SJSA1 (cell line): ENCODE measurements at regions not wholly inside any gene's neighbourhood (a gene's known extent, or its start where the extent isn't known, plus 50 kb on each side); places are given as distances from the start of the nearest gene placed in this dataset.
"Not testable (repeated sequence)": the region's sequence is repeated elsewhere in the genome, so short reads cannot be mapped to it uniquely, and the experiment has no call there.

Experiments
- DNase-seq, 2 experiments: peaks; one replicate each; pipeline ENCODE4 v3.0.0-alpha.2; 2015 to 2020; ENCODE audit warnings: low spot score in 2 of 2, low read depth in 1 of 2
- H3K27ac ChIP-seq: fragments of 250-450 bp; sonication (Bioruptor Pico); 2 replicates; pipeline ENCODE4 v1.5.1; 2020; ENCODE audit warnings: mild to moderate bottlenecking, moderate library complexity
- H3K27me3 ChIP-seq: fragments of 250-450 bp; sonication (Bioruptor Pico); replicated peaks from 2 replicates; pipeline ENCODE4 v1.5.1; 2020; ENCODE audit warnings: mild to moderate bottlenecking, moderate library complexity
- H3K36me3 ChIP-seq: fragments of 250-450 bp; sonication (Bioruptor Pico); 2 replicates; pipeline ENCODE4 v1.5.1; 2020; ENCODE audit warnings: mild to moderate bottlenecking
- H3K4me1 ChIP-seq: fragments of 250-450 bp; sonication (Bioruptor Pico); replicated peaks from 2 replicates; pipeline ENCODE4 v1.6.1; 2021; ENCODE audit warnings: mild to moderate bottlenecking
- H3K4me3 ChIP-seq: fragments of 250-450 bp; sonication (Bioruptor Pico); 2 replicates; pipeline ENCODE4 v1.5.1; 2020; ENCODE audit warnings: mild to moderate bottlenecking
- H3K9me3 ChIP-seq: fragments of 250-450 bp; sonication (Bioruptor Pico); replicated peaks from 2 replicates; pipeline ENCODE4 v1.5.1; 2020; ENCODE audit warnings: mild to moderate bottlenecking

- H3K4me3 ChIP-seq = no peak overlapping the region
- no peak for DNase-seq
- no peak overlapping the region for H3K27ac ChIP-seq
- 0 out of 2 replicates have a peak, but pooled peaks cover 3% of the 10 kb centered on the region for H3K9me3 ChIP-seq
- no peaks in the 10 kb centered on the region for H3K4me1 ChIP-seq
- H3K27me3 ChIP-seq = no peaks in the 10 kb centered on the region
- no peaks in the 10 kb centered on the region for H3K36me3 ChIP-seq
Measured at GRCh38 chr3:75380276-75380771, 283.8 kb upstream of the FRG2C start.

- not testable (repeated sequence) for H3K4me3 ChIP-seq
Measured at GRCh38 chr3:75384016-75384415, 280.1 kb upstream of the FRG2C start.

GRCh38 chr3:75388486-75389124 is 275.5 kb upstream of the FRG2C start:
- DNase-seq, H3K36me3 ChIP-seq, H3K27me3 ChIP-seq, H3K4me3 ChIP-seq, H3K27ac ChIP-seq, H3K9me3 ChIP-seq, H3K4me1 ChIP-seq: not testable (repeated sequence)

More at GRCh38 chr3:75384016-75384415, 280.1 kb upstream of the FRG2C start:
- H3K4me1 ChIP-seq, H3K27me3 ChIP-seq, DNase-seq, H3K9me3 ChIP-seq, H3K27ac ChIP-seq, H3K36me3 ChIP-seq: not testable (repeated sequence)

- H3K27ac ChIP-seq, H3K36me3 ChIP-seq, DNase-seq, H3K27me3 ChIP-seq, H3K4me3 ChIP-seq, H3K9me3 ChIP-seq, H3K4me1 ChIP-seq: not testable (repeated sequence)
Measured at GRCh38 chr3:75393288-75393694, 270.8 kb upstream of the FRG2C start.

GRCh38 chr3:75394102-75394501 is 270.0 kb upstream of the FRG2C start:
- H3K27me3 ChIP-seq, DNase-seq, H3K4me3 ChIP-seq, H3K27ac ChIP-seq, H3K4me1 ChIP-seq, H3K9me3 ChIP-seq, H3K36me3 ChIP-seq: not testable (repeated sequence)

- H3K27me3 ChIP-seq, H3K9me3 ChIP-seq, H3K27ac ChIP-seq, H3K36me3 ChIP-seq, H3K4me1 ChIP-seq, H3K4me3 ChIP-seq, DNase-seq: not testable (repeated sequence)
Measured at GRCh38 chr3:75394562-75395360, 269.4 kb upstream of the FRG2C start.

GRCh38 chr3:75395580-75396315 is 268.4 kb upstream of the FRG2C start:
- H3K27me3 ChIP-seq = no peaks in the 10 kb centered on the region
- no peak overlapping the region for H3K4me3 ChIP-seq
- no peaks in the 10 kb centered on the region for H3K4me1 ChIP-seq
- no peak for DNase-seq
- H3K36me3 ChIP-seq = no peaks in the 10 kb centered on the region
- no peaks in the 10 kb centered on the region for H3K9me3 ChIP-seq
- H3K27ac ChIP-seq = no peak overlapping the region

- Histone ChIP-seq H3K4me1 (no peaks in the 10 kb centered on the region), H3K27ac (no peak overlapping the region), H3K27me3 (no peaks in the 10 kb centered on the region), H3K4me3 (no peak overlapping the region), H3K36me3 (no peaks in the 10 kb centered on the region), H3K9me3 (no peaks in the 10 kb centered on the region)
- no peak for DNase-seq
Measured at GRCh38 chr3:75396316-75396802, 267.8 kb upstream of the FRG2C start.

- DNase-seq, H3K9me3 ChIP-seq, H3K4me1 ChIP-seq, H3K27me3 ChIP-seq, H3K4me3 ChIP-seq, H3K27ac ChIP-seq, H3K36me3 ChIP-seq: not testable (repeated sequence)
Measured at GRCh38 chr3:75397486-75397885, 266.6 kb upstream of the FRG2C start.

GRCh38 chr3:75422101-75422945 is 241.8 kb upstream of the FRG2C start:
- H3K36me3 ChIP-seq, H3K27me3 ChIP-seq, H3K27ac ChIP-seq, H3K4me3 ChIP-seq, DNase-seq, H3K9me3 ChIP-seq, H3K4me1 ChIP-seq: not testable (repeated sequence)

GRCh38 chr3:75425379-75425778 is 238.7 kb upstream of the FRG2C start:
- not testable (repeated sequence) for H3K4me3 ChIP-seq, H3K27ac ChIP-seq, H3K36me3 ChIP-seq, H3K4me1 ChIP-seq, H3K27me3 ChIP-seq, H3K9me3 ChIP-seq, DNase-seq

GRCh38 chr3:75427486-75427885 is 236.6 kb upstream of the FRG2C start:
- not testable (repeated sequence) for H3K4me1 ChIP-seq, H3K27ac ChIP-seq, DNase-seq, H3K4me3 ChIP-seq, H3K27me3 ChIP-seq, H3K36me3 ChIP-seq, H3K9me3 ChIP-seq

GRCh38 chr3:75427906-75428305 is 236.2 kb upstream of the FRG2C start:
- H3K9me3 ChIP-seq, H3K4me3 ChIP-seq, H3K36me3 ChIP-seq, H3K27me3 ChIP-seq, H3K4me1 ChIP-seq, H3K27ac ChIP-seq: not testable (repeated sequence)
- DNase-seq = peak in 1 of 2 experiments; percentile 6
